ENCODE measurements at regions not wholly inside any gene's neighbourhood (a gene's known extent, or its start where the extent isn't known, plus 50 kb on each side); places are given as distances from the start of the nearest gene placed in this dataset.

DNA sequence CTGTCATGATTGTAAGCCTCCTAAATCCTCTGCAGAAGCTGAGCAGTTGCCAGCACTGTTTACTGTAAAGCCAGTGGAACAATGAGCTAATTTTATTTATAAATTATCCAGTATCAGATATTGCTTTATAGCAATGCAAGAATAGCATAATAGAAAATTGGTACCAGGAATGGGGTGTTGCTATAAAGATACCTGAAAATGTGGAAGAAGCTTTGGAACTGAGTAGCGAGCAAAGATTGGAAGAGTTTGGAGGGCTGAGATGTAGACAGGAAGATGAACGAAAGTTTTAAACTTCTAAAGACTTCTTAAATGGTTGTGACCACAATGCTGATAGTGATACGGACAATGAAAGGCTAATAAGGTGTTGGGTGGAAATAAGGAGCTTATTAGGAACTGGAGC is 917.4 kb upstream of the POT1 start:
- Histone ChIP-seq H3K4me3 (no peak overlapping the region), H3K27me3 (no peaks in the 10 kb centered on the region), H3K4me1 (no peaks in the 10 kb centered on the region), H3K36me3 (no peaks in the 10 kb centered on the region), H3K9me3 (peaks cover 3 to 17% (median 10%) of the 10 kb centered on the region in 3 donors), H3K27ac (no peak overlapping the region)
- TF ChIP-seq CTCF (IDR thresholded peaks at IDR 0.05), result no peak
- intact Hi-C loops (cut with DNase I; ENCODE audit: low total_unique reads), result no loop called here
- no peak for DNase-seq

DNA sequence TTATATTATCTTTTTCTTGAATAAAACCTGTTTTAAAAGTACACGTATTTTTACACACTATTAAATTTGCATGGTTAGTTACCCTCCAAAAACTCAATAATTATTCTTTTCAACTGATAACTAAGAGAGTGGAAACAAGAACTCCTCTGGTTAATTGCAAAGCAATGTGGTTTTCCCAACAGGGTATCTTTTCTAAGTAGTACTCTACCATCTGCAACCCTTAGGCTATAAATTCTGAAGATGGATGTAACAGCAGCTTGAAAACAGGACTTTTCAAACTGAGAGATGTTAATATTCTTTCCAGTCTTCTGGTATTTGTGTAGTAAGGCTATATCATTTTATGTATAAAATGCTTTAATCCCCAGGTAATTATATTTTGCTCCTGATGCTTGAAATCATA is 916.1 kb upstream of the POT1 start:
- intact Hi-C loops (cut with DNase I; ENCODE audit: low total_unique reads), result no loop called here
- TF ChIP-seq CTCF (IDR thresholded peaks at IDR 0.05), result no peak

DNA sequence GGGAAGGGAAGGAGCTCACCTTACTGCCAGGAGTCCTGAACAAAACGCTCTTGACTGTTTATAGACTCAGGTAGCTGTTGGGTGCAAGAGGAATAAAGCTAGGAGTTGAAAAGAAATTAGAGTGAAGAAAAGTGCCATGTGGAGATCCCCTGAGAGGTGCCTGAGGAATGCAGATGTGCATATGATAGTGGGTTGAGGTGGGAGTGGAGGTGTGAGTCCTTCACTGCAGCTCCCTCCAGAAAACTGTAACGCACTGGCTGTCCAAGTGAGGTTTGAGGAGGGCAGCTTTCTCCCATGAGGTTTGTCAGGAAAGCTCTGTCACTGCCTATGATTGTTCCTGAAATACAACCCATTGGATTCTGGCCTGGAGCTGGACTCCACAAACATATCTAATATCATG is 904.8 kb upstream of the POT1 start:
- H3K36me3 ChIP-seq, result no peaks in the 10 kb centered on the region
- H3K4me3 ChIP-seq, result no peak overlapping the region
- no peak for TF ChIP-seq CTCF (IDR thresholded peaks at IDR 0.05)
- no peak overlapping the region for H3K27ac ChIP-seq
- H3K4me1 ChIP-seq, result no peaks in the 10 kb centered on the region
- DNase-seq, result no peak
- H3K27me3 ChIP-seq, result no peaks in the 10 kb centered on the region
- no peaks in the 10 kb centered on the region for H3K9me3 ChIP-seq
- intact Hi-C loops (cut with DNase I; ENCODE audit: low total_unique reads), result no loop called here

More for the DNA sequence above, 916.1 kb upstream of the POT1 start:
- Histone ChIP-seq H3K4me1 (no peaks in the 10 kb centered on the region), H3K4me3 (no peak overlapping the region), H3K27me3 (no peaks in the 10 kb centered on the region), H3K36me3 (no peaks in the 10 kb centered on the region), H3K9me3 (peaks cover 3 to 17% (median 10%) of the 10 kb centered on the region in 3 donors), H3K27ac (no peak overlapping the region)
- DNase-seq, result no peak

- intact Hi-C loops (cut with DNase I; ENCODE audit: low total_unique reads), result no loop called here
These were observed 904.2 kb upstream of the POT1 start for GRCh38 chr7:125833839-125834238.

GRCh38 chr7:125830743-125831142 is 901.1 kb upstream of the POT1 start:
- intact Hi-C loops (cut with DNase I; ENCODE audit: low total_unique reads), result no loop called here
- no peak for DNase-seq
- no peak overlapping the region for H3K4me3 ChIP-seq
- H3K4me1 ChIP-seq, result no peaks in the 10 kb centered on the region
- H3K27me3 ChIP-seq, result no peaks in the 10 kb centered on the region
- TF ChIP-seq CTCF (IDR thresholded peaks at IDR 0.05), result no peak
- no peak overlapping the region for H3K27ac ChIP-seq
- H3K36me3 ChIP-seq, result no peaks in the 10 kb centered on the region
- H3K9me3 ChIP-seq, result peaks cover 0 to 4% (median 0%) of the 10 kb centered on the region in 3 donors

More at GRCh38 chr7:125833839-125834238, 904.2 kb upstream of the POT1 start:
- H3K9me3 ChIP-seq, result peaks cover 0 to 3% (median 0%) of the 10 kb centered on the region in 3 donors
- no peak overlapping the region for H3K4me3 ChIP-seq
- H3K27me3 ChIP-seq, result no peaks in the 10 kb centered on the region
- no peaks in the 10 kb centered on the region for H3K36me3 ChIP-seq
- no peaks in the 10 kb centered on the region for H3K4me1 ChIP-seq
- TF ChIP-seq CTCF (IDR thresholded peaks at IDR 0.05), result no peak
- no peak overlapping the region for H3K27ac ChIP-seq
- no peak for DNase-seq

- intact Hi-C loops (cut with DNase I; ENCODE audit: low total_unique reads), result no loop called here
- Histone ChIP-seq H3K36me3 (no peaks in the 10 kb centered on the region), H3K4me1 (no peaks in the 10 kb centered on the region), H3K4me3 (no peak overlapping the region), H3K27ac (no peak overlapping the region), H3K27me3 (no peaks in the 10 kb centered on the region), H3K9me3 (peaks cover 0 to 4% (median 0%) of the 10 kb centered on the region in 3 donors)
- no peak for TF ChIP-seq CTCF (IDR thresholded peaks at IDR 0.05)
- DNase-seq, result no peak
These were observed 898.6 kb upstream of the POT1 start for GRCh38 chr7:125828153-125828700.
